H7 (cell line): ENCODE measurements at regions not wholly inside any gene's neighbourhood (a gene's known extent, or its start where the extent isn't known, plus 50 kb on each side); places are given as distances from the start of the nearest gene placed in this dataset.

Experiments
- DNase-seq: peaks from one replicate; pipeline ENCODE4 v3.0.0; 2012
- H3K27me3 ChIP-seq: 2 replicates; pipeline ENCODE4 v1.6.0; 2011; ENCODE audit warnings: mild to moderate bottlenecking, low read length; ENCODE audit not compliant: control insufficient read depth, insufficient read depth
- H3K36me3 ChIP-seq: replicated peaks from 2 replicates; pipeline ENCODE4 v1.5.1; 2011; ENCODE audit warnings: low read length; ENCODE audit not compliant: control insufficient read depth, insufficient read depth
- H3K4me3 ChIP-seq: 2 replicates; pipeline ENCODE4 v1.5.1; 2011; ENCODE audit warnings: low read depth, mild to moderate bottlenecking, control low read depth, low read length, moderate library complexity; ENCODE audit not compliant: insufficient read depth

DNA sequence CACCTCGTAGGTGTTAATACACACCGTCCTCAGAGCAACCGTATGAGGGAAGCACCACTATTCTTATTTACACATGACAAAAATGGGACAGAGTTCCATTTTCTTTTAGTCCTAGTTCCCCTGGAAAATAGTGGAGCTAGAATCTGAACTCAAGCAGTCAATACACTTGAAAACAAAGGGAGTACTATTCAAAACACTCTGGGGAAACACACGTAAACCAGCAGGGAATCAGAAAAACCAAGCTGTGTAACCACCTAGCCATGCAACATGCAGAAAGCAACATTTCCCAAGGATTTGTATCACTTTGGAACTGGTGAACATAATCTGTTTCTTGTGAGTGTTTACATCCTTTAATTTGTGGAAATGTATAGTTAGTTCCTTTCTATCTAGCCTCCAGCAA lies 208.2 kb downstream of the UBE2E3 start:
- DNase-seq = no peak
- no peaks in the 10 kb centered on the region for H3K36me3 ChIP-seq
- H3K27me3 ChIP-seq = no peaks in the 10 kb centered on the region
- no peak overlapping the region for H3K4me3 ChIP-seq

DNA sequence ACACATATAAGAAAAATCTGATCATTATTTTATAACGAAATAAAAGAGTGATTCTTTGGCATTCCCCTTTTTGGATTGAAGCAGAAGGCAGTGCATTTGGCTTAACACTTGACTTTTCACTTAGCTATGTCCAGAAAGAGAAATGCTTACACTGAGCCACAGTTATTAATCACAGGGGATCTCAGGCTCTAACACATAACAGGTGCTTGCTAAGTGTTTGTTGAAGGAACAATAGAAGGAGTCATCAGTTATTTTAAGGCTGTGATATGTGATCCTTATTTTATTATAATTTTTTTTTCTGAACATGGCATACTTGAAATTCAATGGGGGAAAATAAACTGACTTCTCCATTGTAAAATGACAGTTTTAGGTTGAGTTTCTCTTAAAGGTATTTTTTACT lies 209.5 kb downstream of the UBE2E3 start:
- Histone ChIP-seq H3K36me3 (no peaks in the 10 kb centered on the region), H3K27me3 (no peaks in the 10 kb centered on the region), H3K4me3 (no peak overlapping the region)
- no peak for DNase-seq

DNA sequence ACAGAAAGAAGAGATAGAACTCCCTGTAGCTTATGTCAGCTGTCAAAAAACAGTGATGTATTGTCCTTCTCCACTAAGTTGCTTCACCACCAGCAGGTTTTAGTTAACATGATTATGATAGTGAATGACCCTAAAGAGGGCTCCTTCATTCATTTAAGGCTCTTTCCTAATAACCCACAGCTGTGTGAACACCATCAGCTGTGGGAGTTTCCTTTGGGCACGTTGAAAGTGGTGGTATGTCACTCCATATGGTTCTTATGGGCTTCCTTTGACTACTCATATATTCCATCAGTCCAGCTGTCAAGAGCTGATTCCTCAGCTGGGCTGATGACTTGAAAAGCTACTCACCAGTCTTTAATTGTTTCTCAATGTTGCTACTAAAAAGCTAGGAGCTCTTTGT lies 210.3 kb downstream of the UBE2E3 start:
- no peak for DNase-seq
- Histone ChIP-seq H3K4me3 (no peak overlapping the region), H3K36me3 (no peaks in the 10 kb centered on the region), H3K27me3 (no peaks in the 10 kb centered on the region)

DNA sequence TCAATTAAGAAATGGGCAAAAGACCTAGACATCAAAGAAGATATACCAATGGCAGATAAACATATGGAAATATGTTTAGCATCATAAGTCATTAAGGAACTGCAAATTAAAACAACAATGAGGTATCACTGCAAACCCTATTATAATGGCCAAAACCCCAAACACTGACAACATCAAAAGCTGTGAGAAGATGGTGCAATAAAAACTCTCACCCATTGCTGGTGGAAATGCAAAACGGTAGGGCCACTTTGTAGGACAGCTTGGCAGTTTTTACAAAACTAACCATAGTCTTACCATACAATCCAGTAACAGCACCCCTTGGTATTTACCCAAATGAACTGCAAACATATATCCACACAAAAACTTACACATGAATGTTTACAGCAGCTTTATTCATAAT lies 213.1 kb downstream of the UBE2E3 start:
- Histone ChIP-seq H3K4me3 (no peak overlapping the region), H3K27me3 (no peaks in the 10 kb centered on the region), H3K36me3 (no peaks in the 10 kb centered on the region)
- DNase-seq = no peak

DNA sequence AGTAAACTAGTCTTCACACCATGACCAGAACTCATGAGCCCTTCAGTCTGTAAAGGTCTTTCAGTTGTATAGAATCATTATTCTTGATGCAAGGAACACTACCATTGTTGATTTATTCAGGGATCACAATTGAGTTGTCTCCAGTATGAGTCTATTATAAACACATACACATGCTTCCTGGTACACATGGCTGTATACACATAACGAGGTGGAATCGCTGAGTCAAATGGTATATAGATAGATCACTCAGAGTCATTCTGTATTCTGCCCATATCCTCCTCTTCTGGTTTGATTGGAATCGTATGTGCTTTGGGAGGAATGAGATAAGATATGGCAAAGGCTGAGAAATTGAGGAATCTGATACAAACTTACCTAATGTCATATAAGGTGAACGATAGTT lies 216.0 kb downstream of the UBE2E3 start:
- Histone ChIP-seq H3K4me3 (no peak overlapping the region), H3K27me3 (no peaks in the 10 kb centered on the region), H3K36me3 (no peaks in the 10 kb centered on the region)
- DNase-seq = no peak

DNA sequence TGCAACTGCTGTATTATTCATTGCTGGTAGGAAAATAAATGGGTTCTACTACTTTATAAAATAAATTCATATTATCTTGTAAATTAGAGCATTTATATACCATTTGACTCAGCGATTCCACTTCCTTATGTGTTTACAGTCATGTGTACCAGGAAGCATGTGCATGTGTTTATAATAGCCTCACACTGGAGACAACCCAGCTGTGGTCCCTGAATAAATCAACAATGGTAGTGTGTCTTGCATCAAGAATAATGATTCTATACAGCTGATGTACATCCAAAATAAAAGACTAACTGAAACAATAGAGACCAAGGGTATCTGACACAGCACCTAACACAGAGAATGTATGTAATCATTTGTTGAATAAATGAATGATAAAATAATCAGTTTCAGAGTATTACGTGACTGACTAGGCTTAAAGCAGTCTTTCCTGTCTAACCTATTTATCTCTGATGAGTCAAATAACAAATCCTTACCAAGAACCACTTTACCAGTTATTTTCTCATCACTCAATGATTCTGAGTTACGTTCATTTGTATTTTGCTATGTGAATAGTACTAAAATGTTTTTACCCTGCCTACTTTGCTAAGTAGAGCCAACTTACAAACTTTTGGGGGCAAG lies 216.8 kb downstream of the UBE2E3 start:
- Histone ChIP-seq H3K36me3 (no peaks in the 10 kb centered on the region), H3K4me3 (no peak overlapping the region), H3K27me3 (no peaks in the 10 kb centered on the region)
- DNase-seq = no peak

DNA sequence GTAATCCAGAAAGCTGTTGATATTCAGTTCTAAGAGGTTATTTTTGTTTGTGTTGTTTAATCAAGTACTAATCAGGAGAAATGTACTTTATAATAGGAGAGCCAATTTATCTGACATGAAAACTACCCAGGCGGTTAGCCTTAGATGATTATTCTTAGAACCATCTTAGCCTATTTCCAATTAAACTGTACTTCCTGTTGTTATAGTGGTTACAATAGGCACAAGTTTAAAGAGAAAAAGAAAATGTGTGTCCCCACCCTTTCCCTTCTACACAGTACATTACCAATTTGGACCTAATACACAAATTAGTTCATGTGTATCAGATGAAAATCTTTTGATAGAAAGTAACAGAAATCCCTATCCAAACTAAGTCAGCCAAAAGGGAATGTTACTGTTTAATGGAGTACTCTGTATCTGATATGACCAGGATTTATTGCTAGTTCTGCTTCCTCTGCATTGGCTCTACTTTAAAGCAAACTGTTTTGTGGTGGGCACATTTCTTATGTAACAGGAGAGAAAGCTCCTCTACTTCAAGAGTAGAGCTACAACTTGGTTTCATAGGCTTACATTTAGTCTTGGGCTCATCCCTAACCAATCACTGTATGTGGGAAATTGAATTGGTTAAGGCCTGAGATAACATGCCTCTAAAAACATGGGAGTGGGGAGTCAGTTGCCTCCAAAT lies 217.9 kb downstream of the UBE2E3 start:
- Histone ChIP-seq H3K36me3 (no peaks in the 10 kb centered on the region), H3K27me3 (no peaks in the 10 kb centered on the region), H3K4me3 (no peak overlapping the region)
- no peak for DNase-seq

DNA sequence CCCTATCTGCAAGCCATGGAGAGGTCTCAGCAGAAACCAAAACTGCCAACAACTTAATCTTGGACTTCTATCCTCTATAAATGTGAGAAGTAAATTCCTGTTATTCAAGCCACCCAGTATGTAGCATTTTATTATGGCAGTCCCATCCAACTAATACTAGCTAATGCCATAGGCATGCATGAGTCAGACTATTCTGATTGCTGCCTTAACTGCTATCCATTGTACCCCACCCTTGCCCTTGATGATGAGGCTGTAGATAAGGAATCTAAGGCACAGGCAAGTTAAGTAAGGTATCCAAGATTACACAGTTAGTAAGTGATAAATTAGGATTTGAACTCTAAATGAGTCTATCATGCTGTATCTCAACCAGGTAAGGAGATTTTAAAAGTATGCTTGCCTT lies 223.0 kb downstream of the UBE2E3 start:
- DNase-seq = no peak
- H3K4me3 ChIP-seq = no peak overlapping the region
- H3K36me3 ChIP-seq = no peaks in the 10 kb centered on the region
- H3K27me3 ChIP-seq = no peaks in the 10 kb centered on the region

DNA sequence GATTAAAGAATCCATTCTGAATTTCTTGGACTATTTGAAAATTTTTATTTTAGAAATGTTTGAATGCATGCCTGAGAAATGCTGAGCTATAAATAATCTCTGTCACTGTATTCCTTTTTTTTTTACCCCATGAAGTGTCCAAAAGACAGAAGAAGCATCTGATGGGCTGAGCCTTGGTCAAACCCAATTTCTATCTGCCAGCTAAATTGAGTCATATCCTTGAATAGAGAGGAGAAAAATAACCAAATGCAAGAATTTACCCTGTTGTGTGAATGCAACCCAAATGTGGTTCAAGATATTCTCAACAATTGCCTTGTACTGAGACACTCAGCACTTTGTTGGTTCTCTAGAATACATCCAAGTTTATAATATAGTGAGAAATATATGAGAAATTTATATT lies 223.5 kb downstream of the UBE2E3 start:
- Histone ChIP-seq H3K27me3 (no peaks in the 10 kb centered on the region), H3K36me3 (no peaks in the 10 kb centered on the region), H3K4me3 (no peak overlapping the region)
- no peak for DNase-seq

DNA sequence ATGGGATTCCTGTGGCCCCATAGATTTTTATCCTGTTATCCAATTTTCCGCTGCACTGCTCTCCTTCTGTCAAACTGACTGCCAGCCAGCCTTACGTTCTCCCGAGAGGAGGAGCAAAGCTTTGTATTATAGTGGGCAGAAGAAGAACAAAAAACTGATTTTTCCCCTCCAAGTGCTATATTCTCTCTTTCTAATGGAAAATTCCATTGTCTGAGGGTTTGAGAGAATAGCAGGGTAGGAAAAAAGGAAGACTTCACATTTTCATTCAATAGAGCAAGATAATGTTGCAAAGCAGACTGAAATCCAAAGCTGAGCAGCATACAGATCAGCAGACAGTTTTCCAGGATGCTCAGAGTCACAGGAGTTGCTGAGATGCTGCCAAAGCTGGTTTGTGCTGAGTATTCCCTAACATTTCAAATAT lies 238.0 kb downstream of the UBE2E3 start:
- no peaks in the 10 kb centered on the region for H3K36me3 ChIP-seq
- H3K4me3 ChIP-seq = no peak overlapping the region
- DNase-seq = no peak
- H3K27me3 ChIP-seq = no peaks in the 10 kb centered on the region

DNA sequence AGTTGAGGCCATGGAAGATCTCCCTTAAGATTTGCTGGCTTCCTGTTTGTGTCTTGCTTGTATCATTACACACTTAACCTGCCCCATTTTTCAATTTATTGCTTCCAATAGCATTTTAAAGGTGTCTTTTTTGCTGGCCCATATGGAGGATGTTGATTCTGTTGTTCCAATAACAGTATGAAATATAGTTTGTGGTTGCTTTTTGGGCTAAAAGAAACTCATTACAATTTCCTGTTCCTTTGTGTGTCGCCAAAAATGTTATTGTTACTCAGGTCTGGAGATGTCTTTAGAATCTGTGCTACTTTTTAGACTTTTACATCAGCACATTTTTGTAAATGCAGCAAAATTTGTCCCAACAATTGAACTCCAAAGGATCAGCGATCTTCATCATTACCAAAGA lies 234.0 kb upstream of the ITGA4 start:
- no peak overlapping the region for H3K4me3 ChIP-seq
- H3K36me3 ChIP-seq = no peaks in the 10 kb centered on the region
- DNase-seq = no peak
- H3K27me3 ChIP-seq = no peaks in the 10 kb centered on the region

DNA sequence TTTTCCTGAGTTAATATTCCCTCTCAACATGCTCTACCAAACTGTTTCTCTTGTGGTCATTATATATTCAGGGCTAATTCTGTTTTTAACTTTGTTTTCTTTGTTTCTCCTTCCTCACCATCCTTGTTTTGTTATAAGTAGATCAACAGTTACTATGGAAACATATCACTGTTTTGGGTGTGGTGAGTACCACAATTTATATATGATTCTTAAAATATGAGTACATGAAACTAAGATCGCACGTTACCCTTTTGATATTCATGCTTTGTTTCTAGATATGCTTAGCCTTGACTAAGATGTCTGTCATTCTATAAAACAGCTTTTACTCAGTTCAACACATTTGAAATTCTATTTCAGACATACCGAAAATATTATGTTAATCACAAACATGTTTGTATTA lies 232.3 kb upstream of the ITGA4 start:
- Histone ChIP-seq H3K4me3 (no peak overlapping the region), H3K36me3 (no peaks in the 10 kb centered on the region), H3K27me3 (no peaks in the 10 kb centered on the region)
- DNase-seq = no peak

DNA sequence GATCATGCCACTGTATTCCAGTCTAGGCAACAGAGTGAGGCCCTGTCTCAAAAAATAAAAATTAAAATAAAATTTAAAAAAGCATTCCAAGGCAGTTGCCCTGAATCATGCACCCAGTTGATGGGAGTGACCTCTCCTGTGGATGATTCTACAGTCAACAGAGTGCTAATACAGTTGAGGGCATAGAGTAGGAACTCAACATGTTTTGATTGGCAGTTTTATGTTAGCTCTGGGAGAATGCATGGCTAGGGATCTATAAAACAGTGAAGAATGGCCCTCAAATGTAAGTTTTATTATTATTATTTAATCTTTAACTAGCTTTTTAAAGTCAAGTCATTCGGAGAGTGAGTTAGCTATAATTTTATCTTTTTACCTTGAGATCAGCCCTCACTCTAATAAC lies 228.5 kb upstream of the ITGA4 start:
- no peak for DNase-seq
- Histone ChIP-seq H3K36me3 (no peaks in the 10 kb centered on the region), H3K4me3 (no peak overlapping the region), H3K27me3 (no peaks in the 10 kb centered on the region)

DNA sequence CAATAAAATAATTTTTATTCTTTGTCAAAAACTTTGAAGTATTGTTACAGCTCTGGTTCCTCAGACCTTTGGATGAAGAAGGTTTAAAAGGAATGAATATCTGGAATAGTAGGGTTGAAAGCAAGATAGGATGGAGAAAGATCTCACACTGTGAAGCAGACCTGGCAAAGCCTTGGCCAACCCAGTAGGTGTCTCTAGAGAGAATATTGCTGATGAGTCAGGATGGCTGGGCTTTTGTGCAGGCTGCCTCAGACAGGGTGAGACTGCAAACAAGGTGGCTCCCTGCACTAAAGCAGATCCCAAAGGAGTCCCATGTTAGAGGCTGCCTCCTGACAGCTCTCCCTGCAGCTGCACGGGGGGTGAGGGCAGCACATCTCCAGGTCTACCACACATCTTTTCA lies 226.0 kb upstream of the ITGA4 start:
- no peak for DNase-seq
- H3K36me3 ChIP-seq = no peaks in the 10 kb centered on the region
- no peak overlapping the region for H3K4me3 ChIP-seq
- no peaks in the 10 kb centered on the region for H3K27me3 ChIP-seq

DNA sequence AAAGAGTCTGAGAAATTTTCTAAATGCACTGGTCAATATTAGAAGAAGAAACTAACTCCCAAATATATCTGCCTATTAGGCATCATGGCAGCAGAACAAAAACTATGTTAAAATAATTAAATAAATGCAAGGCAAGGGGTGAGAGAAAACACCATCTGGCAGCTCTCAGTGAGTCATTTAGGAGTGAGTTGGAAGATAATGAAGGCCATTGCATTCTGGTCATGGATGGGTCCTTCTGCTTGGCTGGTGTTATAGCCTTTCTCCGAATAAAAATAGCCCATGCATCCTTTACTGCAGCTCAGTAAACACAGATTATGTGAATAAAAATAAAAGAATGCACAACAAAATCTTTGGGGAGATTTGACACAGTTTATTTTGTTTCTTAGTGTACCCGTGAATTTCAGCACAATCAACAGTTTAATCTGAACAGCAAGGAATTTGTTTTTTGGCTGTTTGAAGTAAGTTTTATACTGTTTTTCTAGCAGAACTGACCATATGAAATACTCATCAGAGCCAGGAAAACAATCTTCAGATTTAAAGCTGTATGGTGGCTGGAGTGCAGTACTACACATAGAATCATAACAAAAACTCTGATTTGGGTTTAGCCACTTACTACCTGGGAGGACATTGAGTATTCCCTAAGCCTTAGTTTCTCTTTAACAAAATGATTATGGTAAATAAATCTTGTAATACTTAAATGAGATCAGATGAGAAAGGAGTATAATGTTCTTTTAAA lies 225.1 kb upstream of the ITGA4 start:
- H3K27me3 ChIP-seq = no peaks in the 10 kb centered on the region
- no peaks in the 10 kb centered on the region for H3K36me3 ChIP-seq
- H3K4me3 ChIP-seq = no peak overlapping the region
- no peak for DNase-seq
